Stimulated activated CD4-positive, alpha-beta T cell treated with anti-CD3 and anti-CD28 coated beads, TNF-alpha, amount 100 ng/mL, for 24 hours (primary cell): ENCODE measurements at regions not wholly inside any gene's neighbourhood (a gene's known extent, or its start where the extent isn't known, plus 50 kb on each side); places are given as distances from the start of the nearest gene placed in this dataset.
"Not testable (repeated sequence)": the region's sequence is repeated elsewhere in the genome, so short reads cannot be mapped to it uniquely, and the experiment has no call there.

Experiments
- DNase-seq, 3 experiments: peaks; one replicate each; pipeline ENCODE4 v3.0.0-alpha.2; 2020; ENCODE audit warnings: low read depth in 3 of 3

DNA sequence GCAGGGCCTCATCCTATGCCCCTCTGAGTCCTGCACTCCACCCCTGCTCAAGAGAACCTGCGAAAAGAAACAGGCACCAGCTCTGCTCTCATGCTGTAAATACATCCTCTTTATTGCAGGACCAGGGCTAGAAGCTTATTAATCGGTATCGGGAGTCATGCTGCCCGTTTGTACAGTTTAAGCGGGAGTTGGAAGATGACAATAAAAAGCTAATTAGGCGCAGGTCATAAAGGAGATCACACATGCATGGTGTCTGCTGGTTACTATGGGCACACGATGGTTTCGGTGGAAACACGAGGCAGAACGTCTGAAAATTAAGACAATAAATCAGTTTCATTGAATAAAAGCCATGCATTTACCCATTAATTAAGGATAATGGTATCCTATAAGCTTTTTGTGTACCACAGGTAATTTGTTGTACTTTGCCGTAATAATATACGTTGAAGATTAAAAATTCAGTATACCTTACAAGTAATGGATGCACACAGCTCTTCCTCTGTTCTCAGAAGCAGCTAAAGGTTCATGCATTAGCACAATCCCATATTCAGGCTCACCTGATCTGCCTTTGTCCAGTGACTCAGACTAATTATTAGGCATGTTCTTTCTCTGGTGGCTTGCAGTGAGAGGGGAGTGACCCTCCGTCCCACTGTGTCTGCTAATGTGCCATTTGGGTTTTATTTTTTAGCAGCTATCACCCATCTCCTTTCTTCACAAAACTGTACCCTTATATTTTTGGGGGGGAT is 406.0 kb downstream of the TSHZ3 start:
- no peak for DNase-seq

DNA sequence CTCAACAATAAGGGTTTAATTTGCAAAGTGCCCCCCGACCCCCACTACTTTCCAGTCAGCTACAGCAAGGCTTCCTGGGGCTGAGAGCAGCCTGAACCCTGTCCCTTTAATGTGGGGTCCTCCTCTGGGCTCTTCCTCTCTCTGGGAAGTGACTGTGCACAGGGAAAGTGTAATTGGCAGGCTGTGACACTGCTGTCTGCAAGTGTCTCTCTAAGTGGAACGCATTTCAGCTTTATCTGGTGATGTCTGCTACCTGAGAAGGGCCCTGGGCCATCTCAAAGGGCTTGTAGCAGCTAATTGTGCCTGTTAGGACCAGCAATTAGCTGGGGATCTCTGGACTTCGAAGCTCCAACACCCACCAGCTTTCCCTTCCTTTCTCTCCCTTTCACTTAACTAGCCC is 406.6 kb downstream of the TSHZ3 start:
- no peak for DNase-seq

DNA sequence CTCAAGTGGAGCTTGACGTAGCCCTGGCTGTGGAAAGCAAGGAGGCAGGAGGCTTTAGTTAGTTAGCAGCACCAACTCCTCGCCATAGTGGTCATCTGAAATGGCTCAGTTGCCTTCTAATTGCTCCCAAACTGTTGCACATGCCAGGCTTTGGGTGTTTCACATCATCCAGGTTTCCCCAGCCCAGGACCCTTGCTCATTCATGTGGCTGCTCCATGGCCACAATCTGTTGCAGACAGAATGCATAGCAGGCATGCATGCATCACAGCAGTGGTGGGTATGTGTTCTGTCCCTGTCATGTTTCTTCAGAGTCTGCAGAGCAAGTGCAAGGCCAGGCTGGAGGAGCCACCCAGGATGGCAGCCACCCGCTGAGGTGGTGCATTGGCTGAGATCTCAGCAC is 407.6 kb downstream of the TSHZ3 start:
- DNase-seq: no peak

DNA sequence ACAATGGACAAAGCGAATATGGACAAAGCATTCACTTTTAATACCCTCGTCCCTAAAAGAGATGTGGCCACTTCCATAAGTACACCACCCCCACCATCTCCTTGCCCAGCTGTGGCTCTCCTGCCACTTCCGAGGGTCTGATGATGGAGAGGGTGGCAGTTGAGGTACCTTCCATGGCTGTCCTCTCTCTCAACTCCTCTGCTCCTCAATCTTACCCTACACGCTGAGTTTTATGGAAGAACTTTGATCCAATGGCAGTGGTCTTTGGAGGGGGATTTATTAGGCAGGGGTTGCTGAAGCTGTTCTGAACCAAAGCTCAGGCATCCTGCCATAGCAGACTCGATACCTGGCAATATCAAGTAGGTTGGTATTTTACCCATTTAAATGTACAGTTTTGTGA is 413.0 kb downstream of the TSHZ3 start:
- no peak for DNase-seq

DNA sequence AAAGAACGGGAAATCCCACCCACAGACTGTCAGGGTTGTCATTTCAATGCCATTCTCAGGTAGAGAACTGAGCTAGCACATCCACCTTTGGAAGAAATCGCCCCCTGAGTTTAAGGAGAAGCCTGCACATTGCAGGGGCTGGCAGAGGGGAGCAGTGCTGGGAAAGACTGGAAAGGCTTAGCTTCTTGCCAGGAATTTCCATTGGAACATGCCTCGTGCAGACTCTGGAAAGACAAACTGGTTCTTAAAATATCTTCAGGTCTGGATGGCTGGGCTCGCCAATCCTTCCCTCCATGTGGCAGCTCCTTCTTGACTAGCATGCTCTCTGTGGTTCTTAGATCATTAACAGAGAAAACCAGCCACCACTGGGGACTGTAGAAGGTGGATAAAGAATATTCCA is 414.1 kb downstream of the TSHZ3 start:
- DNase-seq: no peak

DNA sequence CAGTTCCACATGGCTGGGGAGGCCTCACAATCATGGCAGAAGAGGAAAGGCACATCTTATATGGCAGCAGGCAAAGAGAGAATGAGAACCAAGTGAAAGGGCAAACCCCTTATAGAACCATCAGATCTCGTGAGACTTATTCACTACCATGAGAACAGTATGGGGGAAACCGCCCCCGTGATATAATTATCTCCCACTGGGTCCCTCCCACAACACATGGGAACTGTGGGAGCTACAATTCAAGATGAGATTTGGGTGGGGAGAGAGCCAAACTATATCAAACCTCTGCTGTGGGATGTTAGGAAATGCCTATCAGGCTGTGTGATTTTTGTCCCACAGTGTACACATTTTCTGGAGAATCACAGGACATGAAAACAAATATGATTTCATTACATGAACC is 415.8 kb downstream of the TSHZ3 start:
- not testable (repeated sequence) for DNase-seq

DNA sequence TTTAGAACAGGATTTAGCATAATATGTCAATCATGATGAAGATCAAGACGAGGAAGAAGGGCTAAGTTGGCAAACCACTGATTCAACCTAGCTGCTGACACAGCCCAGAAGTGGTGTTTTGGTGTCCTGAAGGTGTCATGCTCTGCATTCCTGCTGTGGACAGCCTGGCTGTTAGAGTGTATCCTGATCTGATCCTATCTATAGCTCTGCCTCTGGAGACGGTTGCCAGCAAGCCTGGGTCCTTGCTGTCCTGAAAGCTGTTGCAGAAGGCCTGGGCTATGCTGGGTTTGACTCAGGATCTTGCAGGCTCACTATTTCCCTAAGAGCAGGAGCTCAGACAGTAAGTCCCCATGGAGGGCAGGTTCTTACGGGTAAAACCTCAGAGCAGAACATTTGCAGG is 416.4 kb downstream of the TSHZ3 start:
- DNase-seq: no peak

DNA sequence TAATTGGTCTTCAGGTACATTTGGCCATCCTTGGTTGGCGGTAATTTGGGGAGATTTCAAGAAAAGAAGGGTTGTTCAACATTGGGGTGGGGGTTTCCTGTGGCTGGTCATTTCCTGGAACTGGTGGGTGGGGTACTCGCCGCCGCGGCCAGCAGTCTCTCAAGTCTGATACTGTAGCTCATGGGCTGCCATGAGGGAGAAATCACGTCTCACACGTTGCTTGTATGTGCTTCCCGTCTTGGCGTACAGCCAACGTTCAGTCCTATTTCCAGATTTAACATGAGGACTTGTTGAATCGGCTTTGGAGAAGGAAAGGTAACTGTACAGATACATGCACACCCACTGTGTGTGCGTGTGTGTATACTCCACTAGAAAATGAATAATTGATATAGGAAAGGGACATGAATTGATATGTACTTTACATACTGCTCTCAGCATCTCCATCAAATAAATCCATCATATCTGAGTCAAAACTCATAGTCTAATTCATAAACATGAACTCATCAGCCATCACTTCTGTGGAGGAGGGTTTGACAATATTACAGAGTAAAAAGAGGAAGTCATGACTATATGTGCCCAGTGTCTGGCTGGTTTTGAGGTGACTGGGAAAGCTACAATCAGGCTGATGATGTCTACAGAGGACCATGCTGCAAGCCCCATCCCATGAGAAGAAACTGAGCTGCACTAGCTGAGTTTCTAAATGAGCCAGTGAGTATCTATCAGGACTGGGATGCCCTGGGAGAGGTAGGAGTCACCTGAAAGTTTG is 418.1 kb downstream of the TSHZ3 start:
- no peak for DNase-seq

DNA sequence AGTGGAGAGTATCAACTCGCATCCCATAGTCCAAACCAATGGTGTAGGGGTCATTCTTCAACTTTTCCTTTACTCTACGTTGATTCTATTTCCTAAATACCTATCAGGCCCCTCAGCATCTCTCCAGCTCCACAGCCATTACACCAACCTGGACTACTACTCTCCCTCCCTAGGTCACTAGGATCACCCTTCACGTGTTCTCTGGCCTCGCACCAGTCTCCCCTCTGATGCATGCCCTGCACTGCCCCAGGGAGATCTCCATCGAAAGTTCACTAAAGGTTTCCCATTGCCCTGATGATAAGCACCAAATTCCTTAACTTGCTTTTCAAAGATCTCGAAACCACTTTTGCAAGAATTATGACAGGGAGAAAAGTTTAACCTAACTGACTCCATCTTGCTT is 421.5 kb downstream of the TSHZ3 start:
- DNase-seq: no peak

DNA sequence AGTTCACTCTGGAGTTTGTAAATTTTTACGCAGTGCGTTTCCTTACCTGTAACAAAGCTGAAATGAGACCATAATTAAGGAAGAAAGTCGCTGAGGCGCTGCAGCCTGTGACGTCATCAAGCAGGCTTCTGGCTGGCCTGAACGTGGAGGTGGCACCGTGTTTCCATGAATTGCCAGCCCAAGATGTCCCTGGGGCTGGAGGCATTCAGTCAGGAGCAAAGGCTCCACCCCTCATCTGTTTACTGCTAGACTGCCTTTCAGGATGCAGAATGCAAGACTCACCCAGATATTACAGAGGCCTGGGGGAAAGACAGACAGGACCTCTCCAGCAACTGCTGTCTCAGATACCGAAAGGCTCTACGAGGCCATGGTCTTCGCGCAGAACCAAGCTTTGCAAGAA is 424.6 kb downstream of the TSHZ3 start:
- no peak for DNase-seq

DNA sequence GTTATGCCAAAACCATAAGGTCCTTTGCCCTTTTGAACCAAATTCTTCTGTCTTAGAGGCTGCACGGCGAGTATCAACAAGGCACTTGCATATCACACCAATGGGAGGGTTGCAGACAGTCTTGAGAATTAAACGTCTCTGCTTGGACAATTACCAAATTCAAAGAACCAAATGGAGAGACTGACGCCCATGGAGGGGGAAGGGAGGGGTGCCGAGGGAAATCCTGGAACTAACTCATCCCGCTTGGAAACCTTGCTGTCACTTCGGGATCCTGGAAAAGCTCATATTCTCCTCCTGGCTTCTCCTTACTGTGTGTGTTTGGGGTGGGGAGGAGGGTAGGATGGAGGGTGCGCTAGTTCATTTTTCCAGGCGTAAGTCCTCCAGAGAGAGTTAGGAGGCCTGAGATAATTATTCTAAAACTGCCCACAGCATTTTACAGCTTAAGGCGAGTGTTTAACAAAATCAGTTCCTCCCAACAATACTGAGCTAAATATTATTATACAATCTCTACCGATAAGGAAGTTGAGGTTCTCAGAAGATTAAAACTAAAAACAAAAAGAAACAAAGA is 425.1 kb downstream of the TSHZ3 start:
- no peak for DNase-seq

DNA sequence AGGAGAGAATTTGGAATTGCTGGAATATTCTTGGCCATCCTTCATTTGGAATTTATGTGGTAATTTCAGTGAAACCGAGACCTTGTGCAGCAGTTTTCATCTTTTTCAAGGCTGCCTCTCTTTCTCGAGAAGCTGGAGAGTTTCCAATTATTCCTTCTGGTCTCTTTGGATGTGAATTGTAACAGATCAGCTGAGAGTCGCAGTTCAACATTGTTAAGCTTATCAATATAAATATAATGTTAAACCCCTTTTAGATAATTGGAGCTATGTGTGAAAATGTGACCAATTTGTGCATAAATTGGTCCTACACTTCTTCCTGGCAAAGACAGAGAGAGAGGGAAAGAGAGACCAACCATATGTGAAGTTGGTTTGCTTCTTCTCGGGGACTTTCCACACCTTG is 425.6 kb downstream of the TSHZ3 start:
- no peak for DNase-seq

DNA sequence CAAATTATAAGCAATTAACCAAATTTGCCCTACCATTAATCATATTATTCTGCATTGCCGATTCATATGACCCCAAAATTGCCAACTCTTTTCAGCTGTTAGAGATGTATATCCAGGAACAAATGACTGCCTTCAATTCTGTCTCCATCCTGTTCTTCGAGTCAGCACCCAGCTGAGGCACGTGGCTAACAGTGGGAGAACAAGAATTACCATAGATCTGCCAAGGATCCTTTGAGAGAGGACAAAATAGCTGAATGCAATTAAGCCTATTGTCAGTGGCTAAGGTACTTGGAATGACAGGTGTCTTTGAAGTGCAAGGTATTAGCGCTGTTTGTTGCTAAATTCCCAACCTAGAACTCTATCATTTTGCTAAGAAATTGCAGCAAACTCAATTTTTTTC is 426.1 kb downstream of the TSHZ3 start:
- no peak for DNase-seq

DNA sequence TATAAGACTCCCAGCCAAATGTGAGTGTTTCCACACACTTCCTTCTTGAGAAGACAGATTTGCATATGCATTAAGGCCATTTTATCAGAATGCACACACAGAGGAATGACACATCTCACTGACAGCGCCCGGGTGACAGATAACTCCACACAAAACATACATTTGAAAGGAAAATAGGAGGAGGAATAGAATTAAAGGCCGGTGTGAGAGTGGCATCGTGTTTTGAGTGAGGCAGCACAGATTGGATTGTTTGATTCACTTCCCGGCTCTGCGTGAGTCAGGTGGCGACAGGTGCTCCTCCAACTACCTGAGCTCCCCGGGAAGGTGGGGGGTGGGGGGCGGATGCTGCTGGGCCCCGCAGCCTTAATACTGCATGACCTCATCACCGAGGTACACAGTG is 429.0 kb downstream of the TSHZ3 start:
- DNase-seq: no peak

DNA sequence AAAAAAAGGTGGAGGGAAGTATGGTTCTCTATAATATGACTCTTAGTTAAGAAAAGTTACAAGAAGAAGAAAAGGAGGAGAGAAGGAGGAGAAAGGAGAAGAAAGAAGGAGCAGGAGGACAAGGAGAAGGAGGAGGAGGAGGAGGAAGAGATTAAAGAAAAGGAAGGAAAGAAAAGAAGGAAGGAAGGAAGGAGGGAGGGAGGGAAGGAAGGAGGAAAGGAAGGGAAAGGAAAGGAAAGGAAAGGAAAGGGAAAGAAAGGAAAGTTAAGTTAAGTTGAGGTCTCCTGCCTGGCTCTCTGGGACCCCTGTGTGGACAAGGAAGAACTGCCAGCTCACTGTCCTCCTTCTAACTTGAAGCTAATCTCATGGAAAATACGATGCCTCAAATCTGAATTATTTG is 429.5 kb downstream of the TSHZ3 start:
- DNase-seq: no peak

DNA sequence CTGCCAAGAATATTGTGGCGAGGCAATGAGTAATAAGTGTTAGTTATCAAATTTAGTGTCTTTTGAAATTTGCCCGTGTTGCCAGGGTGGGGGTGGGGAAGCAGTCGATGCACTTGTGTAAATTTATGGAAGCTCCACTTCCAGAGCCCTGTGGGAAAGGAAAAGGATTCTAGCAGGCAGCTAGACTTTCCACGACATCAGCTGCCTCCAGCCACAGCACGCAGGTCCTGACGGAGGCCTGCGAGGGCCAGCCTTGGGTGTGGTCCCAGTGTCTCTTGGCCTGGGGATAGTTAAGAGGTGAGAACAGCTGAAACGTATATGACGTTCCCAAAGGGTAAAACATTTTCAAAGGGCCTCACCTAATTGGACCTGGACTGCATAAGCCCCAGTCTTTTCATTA is 433.0 kb downstream of the TSHZ3 start:
- no peak for DNase-seq

DNA sequence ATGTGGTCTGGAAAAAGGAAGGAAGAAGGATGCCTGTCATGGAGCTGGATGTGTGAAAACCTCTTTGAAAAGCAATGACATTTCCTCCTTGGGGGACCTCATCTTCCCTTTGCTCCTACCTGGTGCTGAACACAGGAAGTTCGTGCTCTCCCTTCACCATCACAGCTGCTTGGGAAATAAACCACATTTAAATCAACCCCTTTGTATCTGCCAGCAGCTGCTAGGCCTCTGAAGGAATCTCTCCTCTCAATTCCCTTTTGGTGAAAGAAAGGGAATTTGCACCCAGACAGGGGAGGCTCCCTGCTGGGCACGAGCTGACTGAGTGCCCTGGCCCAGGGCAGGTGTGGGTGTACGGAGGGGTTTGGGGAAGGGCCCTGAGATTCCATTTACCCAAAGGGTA is 437.7 kb downstream of the TSHZ3 start:
- DNase-seq: no peak

DNA sequence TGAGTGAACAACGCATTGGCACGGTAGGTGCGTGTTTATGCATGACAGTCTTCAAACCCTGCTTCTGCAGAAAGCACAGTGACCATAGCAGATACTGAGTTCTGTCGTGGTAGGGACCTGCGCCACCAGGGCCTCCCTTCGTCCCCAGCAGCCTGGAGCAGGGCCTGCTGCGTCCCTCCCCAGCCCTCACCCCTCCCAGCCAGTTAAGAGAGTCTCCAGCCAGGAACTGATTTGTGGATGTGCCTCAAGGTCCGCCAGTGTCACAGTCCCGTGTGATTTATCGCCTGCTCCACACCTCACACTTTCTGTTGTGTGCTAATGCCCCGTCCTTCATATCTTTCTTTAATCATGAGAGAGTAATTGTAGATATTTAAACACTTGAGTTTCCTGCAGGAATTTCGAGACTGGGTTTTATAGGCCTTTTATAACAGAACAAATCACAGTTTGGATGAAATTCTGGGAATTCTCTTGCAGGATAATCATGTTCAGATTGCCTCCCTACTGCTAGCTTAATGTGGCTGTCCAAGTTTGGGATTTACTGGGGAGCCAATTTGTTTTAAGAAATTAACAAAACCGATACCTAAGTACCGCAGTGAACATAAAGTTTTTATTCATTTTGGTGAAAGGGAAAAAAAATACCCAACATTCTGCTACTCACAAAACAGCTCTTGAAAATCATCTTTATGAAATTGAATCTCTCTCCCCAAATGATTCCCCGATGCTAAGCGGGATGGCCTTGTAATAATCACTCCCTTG is 438.6 kb downstream of the TSHZ3 start:
- no peak for DNase-seq

DNA sequence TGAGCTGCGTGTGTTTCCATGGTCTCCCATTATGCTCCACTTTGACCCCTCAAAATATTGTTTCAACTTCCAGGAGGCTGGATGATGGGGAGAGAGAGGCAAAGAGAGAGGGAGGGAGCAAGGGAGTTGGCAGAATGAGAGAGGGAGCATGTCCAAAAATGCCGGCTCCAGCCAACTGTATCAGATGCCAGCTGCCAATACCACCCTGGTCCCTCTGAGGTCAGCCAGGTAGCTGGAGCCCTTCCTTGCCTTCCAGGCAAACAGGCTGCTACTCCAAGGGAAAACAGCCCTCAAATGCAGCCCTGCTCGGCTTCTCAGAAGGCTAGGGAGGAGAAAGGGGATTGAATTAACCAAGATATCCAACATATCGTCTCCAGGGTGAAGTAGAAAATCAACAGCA is 440.0 kb downstream of the TSHZ3 start:
- no peak for DNase-seq

DNA sequence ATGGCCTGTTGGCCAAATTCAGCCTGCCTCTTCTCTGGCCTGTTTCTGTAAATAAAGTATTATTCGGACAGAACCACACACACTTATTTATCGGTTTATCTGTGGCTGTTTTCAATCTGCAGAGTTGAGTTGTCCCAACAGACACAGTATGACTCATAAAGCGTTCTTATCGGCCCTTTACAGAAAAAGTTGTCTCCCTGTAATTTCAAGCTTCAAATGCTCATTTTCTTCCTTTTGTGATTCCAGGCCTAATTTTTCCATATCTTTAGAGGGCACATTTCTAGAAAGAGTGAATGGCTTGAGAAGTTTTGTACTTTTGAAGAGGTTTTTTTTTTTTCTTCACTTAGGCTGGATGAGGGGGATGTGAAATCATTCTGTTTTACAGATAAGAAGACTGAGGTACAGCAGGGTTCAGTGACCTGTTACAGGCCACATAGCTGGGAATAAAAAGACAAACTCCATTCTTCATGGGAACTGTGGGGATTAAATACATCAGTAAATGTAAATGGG is 440.9 kb downstream of the TSHZ3 start:
- no peak for DNase-seq

DNA sequence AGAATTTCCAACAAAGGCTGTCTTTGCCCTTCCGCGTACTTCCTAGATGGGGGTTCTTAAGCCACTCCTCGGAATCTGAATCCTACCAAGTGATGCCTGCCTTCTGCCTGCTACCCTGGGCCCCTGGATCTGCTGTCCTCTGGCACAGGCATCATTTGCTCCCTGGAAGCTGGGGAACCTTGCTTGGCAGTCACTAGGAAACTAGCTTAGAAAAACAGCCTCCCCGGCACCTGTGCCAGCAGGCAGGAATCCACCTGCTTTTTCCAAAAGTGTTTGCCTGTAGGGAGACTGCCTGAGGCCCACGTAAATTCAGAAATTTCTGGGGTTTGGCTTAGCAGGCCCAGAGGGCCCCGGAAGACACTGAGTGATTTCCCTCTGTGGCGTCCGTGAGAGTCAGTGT is 442.4 kb downstream of the TSHZ3 start:
- no peak for DNase-seq

DNA sequence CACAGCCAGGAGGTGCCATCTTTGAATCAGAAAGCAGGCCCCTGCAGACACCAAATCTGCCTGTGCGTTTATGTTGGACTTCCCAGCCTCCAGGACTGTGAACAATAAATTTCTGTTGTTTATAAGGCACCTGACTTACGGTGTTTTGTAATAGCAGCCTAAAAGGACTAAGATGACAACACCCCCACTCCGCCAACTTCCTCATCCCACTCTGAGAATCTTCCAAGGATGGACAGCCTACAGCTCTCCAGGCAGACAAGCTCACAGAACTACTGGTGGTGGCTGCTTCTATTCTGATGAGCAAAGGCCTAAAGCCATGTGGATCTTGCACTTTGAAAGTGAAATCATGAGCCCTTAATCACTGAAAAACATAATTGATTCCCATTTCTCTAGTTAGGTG is 449.2 kb downstream of the TSHZ3 start:
- no peak for DNase-seq
